Kidney (tissue), 13 donors: ENCODE measurements at regions not wholly inside any gene's neighbourhood (a gene's known extent, or its start where the extent isn't known, plus 50 kb on each side); places are given as distances from the start of the nearest gene placed in this dataset.

ENCODE experiments used
- DNase-seq, 5 donors: peaks; one replicate each; pipeline ENCODE4 v3.0.0-alpha.2; 2013 to 2020
- FAIRE-seq: peaks from 2 replicates; lab custom pipeline; 2012; peaks lifted over from hg19 to GRCh38; lab: Jason Lieb, UNC
- H3K27ac ChIP-seq, 2 donors: one replicate each; pipeline ENCODE4 v1.7.0; 2013; ENCODE audit warnings: low read depth in 2 of 2, low read length in 2 of 2, inconsistent platforms in 1 of 2
- H3K27me3 ChIP-seq: one replicate; pipeline ENCODE4 v1.7.1; 2013; ENCODE audit warnings: low read length, inconsistent platforms; ENCODE audit not compliant: control insufficient read depth, insufficient read depth
- H3K36me3 ChIP-seq, 3 donors: one replicate each; pipeline versions ENCODE4 v1.7.0 to v1.7.1; 2013; ENCODE audit warnings: low read length in 3 of 3, control low read depth in 1 of 3, inconsistent platforms in 1 of 3; ENCODE audit not compliant: insufficient read depth in 3 of 3, control insufficient read depth in 2 of 3
- H3K4me1 ChIP-seq, 3 donors: one replicate each; pipeline versions ENCODE4 v1.7.0 to v1.7.1; 2013; ENCODE audit warnings: low read length in 3 of 3, inconsistent platforms in 1 of 3, low read depth in 1 of 3; ENCODE audit not compliant: control insufficient read depth in 2 of 3, insufficient read depth in 2 of 3
- H3K4me3 ChIP-seq, 3 donors: one replicate each; pipeline versions ENCODE4 v1.7.0 to v1.8.1; 2013; ENCODE audit warnings: low read length in 3 of 3, control low read depth in 1 of 3, inconsistent platforms in 1 of 3
- H3K9ac ChIP-seq, 3 donors: one replicate each; pipeline versions ENCODE4 v1.7.0 to v1.7.1; 2013; ENCODE audit warnings: low read length in 3 of 3, control low read depth in 1 of 3, inconsistent platforms in 1 of 3
- H3K9me3 ChIP-seq, 3 donors: one replicate each; pipeline versions ENCODE4 v1.7.0 to v1.7.1; 2013; ENCODE audit warnings: low read length in 3 of 3, control low read depth in 1 of 3, inconsistent platforms in 1 of 3; ENCODE audit not compliant: control insufficient read depth in 2 of 3, insufficient read depth in 1 of 3
- CTCF ChIP-seq: IDR thresholded peaks from 3 replicates; pipeline ENCODE4 v1.5.1; 2012; ENCODE audit warnings: mild to moderate bottlenecking, moderate library complexity, borderline replicate concordance; ENCODE audit not compliant: insufficient read depth; ENCODE audit errors: extremely low read depth
- intact Hi-C: fragments of 100-400 bp; cut with DNase I; formaldehyde crosslinking; loops from one replicate; pipeline ENCODE4 v1.11.1; 2022
- donor health status: control.
- donor health status: control.
- donor health status: control.
- donor health status: control.
- donor health status: control.
- donor health status: DM: yes; HTN: yes; CAD: no.
- donor health status: Normal renal cell carcinoma (clear cell type).

- TF ChIP-seq CTCF, result no peak
- H3K4me1 ChIP-seq, result no peaks in the 10 kb centered on the region
- H3K9me3 ChIP-seq, result no peaks in the 10 kb centered on the region
- intact Hi-C loops, result no loop called here
- FAIRE-seq (no peak), DNase-seq (no peak)
- no peaks in the 10 kb centered on the region for H3K27me3 ChIP-seq
- H3K9ac ChIP-seq, result no peak overlapping the region
- H3K4me3 ChIP-seq, result no peak overlapping the region
- H3K36me3 ChIP-seq, result no peaks in the 10 kb centered on the region
- H3K27ac ChIP-seq, result no peak overlapping the region
Measured at GRCh38 chr1:37152491-37152890, 118.2 kb upstream of the GRIK3 start.

GRCh38 chr1:37153116-37154100 is 119.1 kb upstream of the GRIK3 start:
- no peak for TF ChIP-seq CTCF
- DNase-seq (no peak), FAIRE-seq (no peak)

GRCh38 chr1:37156646-37157045 is 122.3 kb upstream of the GRIK3 start:
- H3K27me3 ChIP-seq, result no peaks in the 10 kb centered on the region

More at GRCh38 chr1:37153116-37154100, 119.1 kb upstream of the GRIK3 start:
- H3K4me3 ChIP-seq, result no peak overlapping the region
- H3K27me3 ChIP-seq, result no peaks in the 10 kb centered on the region
- no peaks in the 10 kb centered on the region for H3K36me3 ChIP-seq
- no peaks in the 10 kb centered on the region for H3K4me1 ChIP-seq
- intact Hi-C loops, result no loop called here
- H3K9ac ChIP-seq, result no peak overlapping the region
- H3K9me3 ChIP-seq, result no peaks in the 10 kb centered on the region
- H3K27ac ChIP-seq, result no peak overlapping the region

More at GRCh38 chr1:37156646-37157045, 122.3 kb upstream of the GRIK3 start:
- TF ChIP-seq CTCF, result no peak
- Histone ChIP-seq H3K9ac (no peak overlapping the region), H3K4me1 (no peaks in the 10 kb centered on the region), H3K9me3 (peaks cover 0 to under 1% (median 0%) of the 10 kb centered on the region in 3 donors), H3K4me3 (no peak overlapping the region), H3K27ac (no peak overlapping the region), H3K36me3 (no peaks in the 10 kb centered on the region)
- FAIRE-seq (no peak), DNase-seq (no peak)
- intact Hi-C loops, result no loop called here
